GM23338 (cell line): ENCODE measurements at regions not wholly inside any gene's neighbourhood (a gene's known extent, or its start where the extent isn't known, plus 50 kb on each side); places are given as distances from the start of the nearest gene placed in this dataset.

Source experiments
- CTCF ChIP-seq, 2 experiments: fragments of 200-600 bp in 1 of 2; sonication (generic) in 1 of 2; conservative IDR thresholded peaks; 2 replicates each; pipeline versions ENCODE4 v1.5.1 to v1.6.1; 2016 to 2017; ENCODE audit warnings: antibody characterized with exemption in 2 of 2, low read depth in 2 of 2, mild to moderate bottlenecking in 2 of 2, moderate library complexity in 1 of 2
- ETS1 ChIP-seq: IDR thresholded peaks from 2 replicates; pipeline ENCODE4 v1.6.1; 2016; ENCODE audit warnings: antibody characterized with exemption
- EZH2phosphoT487 ChIP-seq: fragments of 200-600 bp; sonication (generic); IDR thresholded peaks from one replicate; pipeline ENCODE4 v1.8.1; 2018; ENCODE audit warnings: antibody characterized with exemption; ENCODE audit not compliant: unreplicated experiment
- REST ChIP-seq: IDR thresholded peaks from one replicate; pipeline ENCODE4 v1.6.1; 2018; ENCODE audit warnings: antibody characterized with exemption; ENCODE audit not compliant: unreplicated experiment
- STAT1 ChIP-seq: IDR thresholded peaks from one replicate; pipeline ENCODE4 v1.6.1; 2016; ENCODE audit warnings: antibody characterized with exemption; ENCODE audit not compliant: unreplicated experiment
- ZNF114 ChIP-seq: fragments of 250-450 bp; sonication (Bioruptor Pico); IDR thresholded peaks from 2 replicates; pipeline ENCODE4 v1.5.0; 2020; ENCODE audit warnings: mild to moderate bottlenecking, moderate library complexity
- ZNF462 ChIP-seq: fragments of 250-450 bp; sonication (Bioruptor Pico); IDR thresholded peaks from 2 replicates; pipeline ENCODE4 v1.5.0; 2020; ENCODE audit warnings: mild to moderate bottlenecking, moderate library complexity

- no peak for TF ChIP-seq ZNF462 (CRISPR knock-in tag)
- TF ChIP-seq REST: no peak
- TF ChIP-seq ETS1: no peak
- TF ChIP-seq ZNF114 (CRISPR knock-in tag): no peak
- TF ChIP-seq CTCF (conservative IDR thresholded peaks at IDR 0.05; ENCODE audit: low read depth in 2 of 2): no peak
- no peak for TF ChIP-seq STAT1
- TF ChIP-seq EZH2phosphoT487: no peak
These were observed 1042.5 kb upstream of the PCDH9 start (continued) for GRCh38 chr13:68272652-68273051.
